Neuronal stem cell (in vitro differentiated cells): ENCODE measurements at regions not wholly inside any gene's neighbourhood (a gene's known extent, or its start where the extent isn't known, plus 50 kb on each side); places are given as distances from the start of the nearest gene placed in this dataset.

Experiments
- DNase-seq: peaks from one replicate; pipeline ENCODE4 v3.0.0-alpha.2; 2013; ENCODE audit warnings: low spot score
- H2AFZ ChIP-seq: one replicate; pipeline ENCODE4 v1.6.1; 2013; ENCODE audit warnings: mild to moderate bottlenecking, low read length, inconsistent platforms
- H2AK5ac ChIP-seq: 2 replicates; pipeline ENCODE4 v1.6.1; 2013; ENCODE audit warnings: low read depth, mild to moderate bottlenecking, inconsistent platforms, low read length, moderate library complexity, mixed read lengths
- H2BK120ac ChIP-seq: 2 replicates; pipeline ENCODE4 v1.6.1; 2013; ENCODE audit warnings: low read depth, mild to moderate bottlenecking, inconsistent platforms, low read length, moderate library complexity, mixed read lengths
- H2BK12ac ChIP-seq: one replicate; pipeline ENCODE4 v1.6.1; 2013; ENCODE audit warnings: low read length, inconsistent platforms
- H2BK15ac ChIP-seq: 2 replicates; pipeline ENCODE4 v1.6.1; 2013; ENCODE audit warnings: mild to moderate bottlenecking, low read length, inconsistent platforms, mixed read lengths
- H2BK5ac ChIP-seq: one replicate; pipeline ENCODE4 v1.6.1; 2013; ENCODE audit warnings: inconsistent platforms, mild to moderate bottlenecking, low read length, moderate library complexity
- H3K14ac ChIP-seq: one replicate; pipeline ENCODE4 v1.6.1; 2013; ENCODE audit warnings: low read length, inconsistent platforms
- H3K18ac ChIP-seq: 2 replicates; pipeline ENCODE4 v1.6.1; 2013; ENCODE audit warnings: low read length, inconsistent platforms
- H3K23ac ChIP-seq: 2 replicates; pipeline ENCODE4 v1.6.1; 2013; ENCODE audit warnings: low read depth, mild to moderate bottlenecking, mixed read lengths, low read length, inconsistent platforms; ENCODE audit not compliant: poor library complexity
- H3K27ac ChIP-seq: replicated peaks from 3 replicates; pipeline ENCODE4 v1.5.1; 2013; ENCODE audit warnings: low read length, inconsistent platforms
- H3K27me3 ChIP-seq, 3 experiments: 2 replicates each; pipeline ENCODE4 v1.6.1; 2013; ENCODE audit warnings: low read length in 3 of 3, mild to moderate bottlenecking in 2 of 3, inconsistent platforms in 1 of 3, low read depth in 1 of 3, mixed read lengths in 1 of 3, moderate library complexity in 1 of 3; ENCODE audit not compliant: control insufficient read depth in 3 of 3, insufficient read depth in 3 of 3
- H3K36me3 ChIP-seq, 2 donors: replicated peaks in 1 of 2; 2 replicates each; pipeline ENCODE4 v1.6.1; 2013; ENCODE audit warnings: low read length in 2 of 2; ENCODE audit not compliant: control insufficient read depth in 2 of 2, insufficient read depth in 2 of 2
- H3K4ac ChIP-seq: 2 replicates; pipeline ENCODE4 v1.6.1; 2013; ENCODE audit warnings: inconsistent platforms, mild to moderate bottlenecking, low read length, moderate library complexity
- H3K4me1 ChIP-seq, 2 donors: 1 replicate in 1 of 2; 2 replicates in 1 of 2; pipeline ENCODE4 v1.6.1; 2013; ENCODE audit warnings: low read length in 2 of 2, low read depth in 1 of 2; ENCODE audit not compliant: control insufficient read depth in 2 of 2, insufficient read depth in 1 of 2
- H3K4me2 ChIP-seq: one replicate; pipeline ENCODE4 v1.6.1; 2013; ENCODE audit warnings: mild to moderate bottlenecking, low read length, inconsistent platforms; ENCODE audit not compliant: insufficient read depth, poor library complexity, severe bottlenecking
- H3K4me3 ChIP-seq, 2 donors: 2 replicates each; pipeline ENCODE4 v1.5.1; 2013; ENCODE audit warnings: low read length in 2 of 2, mild to moderate bottlenecking in 2 of 2, inconsistent platforms in 1 of 2, moderate library complexity in 1 of 2
- H3K79me1 ChIP-seq: one replicate; pipeline ENCODE4 v1.6.1; 2013; ENCODE audit warnings: low read depth, mild to moderate bottlenecking, inconsistent platforms, low read length, moderate library complexity
- H3K9ac ChIP-seq: one replicate; pipeline ENCODE4 v1.6.1; 2013; ENCODE audit warnings: mild to moderate bottlenecking, low read depth, low read length, inconsistent platforms; ENCODE audit not compliant: poor library complexity
- H3K9me3 ChIP-seq, 2 donors: replicated peaks in 1 of 2; 2 replicates each; pipeline versions ENCODE3 to v1.6.1; 2013; ENCODE audit warnings: low read length in 2 of 2, mild to moderate bottlenecking in 2 of 2, inconsistent platforms in 1 of 2, low read depth in 1 of 2, mixed read lengths in 1 of 2, moderate library complexity in 1 of 2; ENCODE audit not compliant: control insufficient read depth in 2 of 2, insufficient read depth in 1 of 2
- H4K8ac ChIP-seq: one replicate; pipeline ENCODE4 v1.6.1; 2013; ENCODE audit warnings: low read depth, mild to moderate bottlenecking, inconsistent platforms, low read length, moderate library complexity
- H4K91ac ChIP-seq: one replicate; pipeline ENCODE4 v1.6.1; 2013; ENCODE audit warnings: low read length, low read depth, mild to moderate bottlenecking, inconsistent platforms; ENCODE audit not compliant: poor library complexity
- WGBS, 2 donors: extraction: QIAGEN DNeasy Blood & Tissue Kit; methylation state at CpG; one replicate each; pipeline ENCODE4 v1.1.7; 2013; ENCODE audit warnings: missing lambda C conversion rate in 2 of 2, mixed read lengths in 1 of 2; ENCODE audit not compliant: insufficient read length in 2 of 2, insufficient replicate concordance in 1 of 2; ENCODE audit errors: extremely low coverage in 2 of 2; 5-methylcytosine and 5-hydroxymethylcytosine counted together

- no peak for DNase-seq
- no peak overlapping the region for H2AK5ac ChIP-seq
- no peak overlapping the region for H3K4me2 ChIP-seq
- H3K18ac ChIP-seq: no peak overlapping the region
- H3K14ac ChIP-seq: no peak overlapping the region
- H2BK15ac ChIP-seq: no peak overlapping the region
- H3K79me1 ChIP-seq: no peaks in the 10 kb centered on the region
- no peak overlapping the region for H4K91ac ChIP-seq
- no peak overlapping the region for H3K4ac ChIP-seq
- H3K4me3 ChIP-seq: no peak overlapping the region
- no peaks in the 10 kb centered on the region for H3K4me1 ChIP-seq
- H3K36me3 ChIP-seq: no peaks in the 10 kb centered on the region
- H2AFZ ChIP-seq: no peak overlapping the region
- no peak overlapping the region for H4K8ac ChIP-seq
- H3K27me3 ChIP-seq: no peaks in the 10 kb centered on the region
- no CpG with 5 or more reads among the region's 1 CpG for WGBS, 2 donors
- no peak overlapping the region for H2BK5ac ChIP-seq
- no peak overlapping the region for H3K27ac ChIP-seq
- H3K9me3 ChIP-seq: no peaks in the 10 kb centered on the region
- H3K9ac ChIP-seq: no peak overlapping the region
- no peak overlapping the region for H2BK120ac ChIP-seq
- H3K23ac ChIP-seq: no peak overlapping the region
- no peak overlapping the region for H2BK12ac ChIP-seq
Observed at GRCh38 chr4:43423276-43423675, 530.8 kb downstream of the GRXCR1 start.

- no peaks in the 10 kb centered on the region for H3K27me3 ChIP-seq
- H3K4me1 ChIP-seq: no peaks in the 10 kb centered on the region
- no peak overlapping the region for H3K4me3 ChIP-seq
- no peak overlapping the region for H3K23ac ChIP-seq
- H3K79me1 ChIP-seq: no peaks in the 10 kb centered on the region
- H3K27ac ChIP-seq: no peak overlapping the region
- no peak overlapping the region for H3K9ac ChIP-seq
- no peak overlapping the region for H3K18ac ChIP-seq
- WGBS, 2 donors: no CpG with 5 or more reads among the region's 1 CpG
- no peak for DNase-seq
- no peak overlapping the region for H3K4me2 ChIP-seq
- no peak overlapping the region for H4K8ac ChIP-seq
- no peak overlapping the region for H3K14ac ChIP-seq
- H2AFZ ChIP-seq: no peak overlapping the region
- H2BK15ac ChIP-seq: no peak overlapping the region
- no peak overlapping the region for H2BK120ac ChIP-seq
- no peak overlapping the region for H2BK12ac ChIP-seq
- no peak overlapping the region for H4K91ac ChIP-seq
- H2AK5ac ChIP-seq: no peak overlapping the region
- no peaks in the 10 kb centered on the region for H3K36me3 ChIP-seq
- no peaks in the 10 kb centered on the region for H3K9me3 ChIP-seq
- no peak overlapping the region for H3K4ac ChIP-seq
- no peak overlapping the region for H2BK5ac ChIP-seq
Observed at GRCh38 chr4:43425206-43425605, 532.7 kb downstream of the GRXCR1 start.

DNA sequence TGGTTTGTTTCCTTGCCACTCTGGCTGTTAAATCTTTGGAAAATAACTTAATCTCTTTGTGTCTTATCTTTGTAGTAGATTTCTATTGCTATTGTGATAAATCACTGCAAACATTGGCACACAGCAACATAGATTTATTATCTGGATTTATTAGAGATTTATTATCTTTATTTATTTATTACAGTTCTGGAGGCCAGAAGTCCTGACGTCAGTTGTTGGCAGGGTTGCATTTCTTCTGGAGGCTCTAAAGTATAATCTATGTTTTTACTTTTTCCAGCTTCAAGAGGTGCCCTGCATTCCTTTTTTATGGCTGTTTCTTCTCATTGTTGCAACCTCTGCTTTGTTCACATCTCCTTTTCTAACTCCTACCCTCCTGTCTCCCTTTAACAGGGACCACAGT, 542.8 kb downstream of the GRXCR1 start:
- no peak overlapping the region for H3K23ac ChIP-seq
- H2AFZ ChIP-seq: no peak overlapping the region
- H2AK5ac ChIP-seq: no peak overlapping the region
- no peak overlapping the region for H3K4ac ChIP-seq
- H2BK15ac ChIP-seq: no peak overlapping the region
- no peak overlapping the region for H4K91ac ChIP-seq
- no peak overlapping the region for H3K14ac ChIP-seq
- no CpG with 5 or more reads among the region's 1 CpG for WGBS, 2 donors
- no peaks in the 10 kb centered on the region for H3K27me3 ChIP-seq
- no peak overlapping the region for H3K27ac ChIP-seq
- no peak overlapping the region for H2BK12ac ChIP-seq
- H3K4me1 ChIP-seq: no peaks in the 10 kb centered on the region
- no peaks in the 10 kb centered on the region for H3K79me1 ChIP-seq
- no peak overlapping the region for H3K18ac ChIP-seq
- H3K9ac ChIP-seq: no peak overlapping the region
- no peaks in the 10 kb centered on the region for H3K9me3 ChIP-seq
- H2BK120ac ChIP-seq: no peak overlapping the region
- no peak overlapping the region for H3K4me2 ChIP-seq
- H3K4me3 ChIP-seq: no peak overlapping the region
- no peak for DNase-seq
- no peak overlapping the region for H2BK5ac ChIP-seq
- H3K36me3 ChIP-seq: no peaks in the 10 kb centered on the region
- no peak overlapping the region for H4K8ac ChIP-seq

GRCh38 chr4:43452948-43453347, 560.4 kb downstream of the GRXCR1 start:
- Histone ChIP-seq H2BK120ac (no peak overlapping the region), H2AFZ (no peak overlapping the region), H3K18ac (no peak overlapping the region), H2BK12ac (no peak overlapping the region), H3K4me3 (no peak overlapping the region), H2BK5ac (no peak overlapping the region), H3K23ac (no peak overlapping the region), H3K4me1 (no peaks in the 10 kb centered on the region), H3K9me3 (no peaks in the 10 kb centered on the region), H2BK15ac (no peak overlapping the region), H3K27ac (no peak overlapping the region), H4K8ac (no peak overlapping the region), H4K91ac (no peak overlapping the region), H3K14ac (no peak overlapping the region), H3K36me3 (no peaks in the 10 kb centered on the region), H3K4me2 (no peak overlapping the region), H2AK5ac (no peak overlapping the region), H3K79me1 (no peaks in the 10 kb centered on the region), H3K4ac (no peak overlapping the region), H3K27me3 (no peaks in the 10 kb centered on the region), H3K9ac (no peak overlapping the region)
- no peak for DNase-seq
